H9 (cell line): ENCODE measurements at regions not wholly inside any gene's neighbourhood (a gene's known extent, or its start where the extent isn't known, plus 50 kb on each side); places are given as distances from the start of the nearest gene placed in this dataset.

Experiments used
- DNase-seq: peaks from one replicate; pipeline ENCODE4 v3.0.0-alpha.2; 2017
- H2AFZ ChIP-seq: one replicate; pipeline ENCODE4 v1.6.1; 2013; ENCODE audit warnings: mild to moderate bottlenecking, low read length, control low read depth, moderate library complexity
- H2AK5ac ChIP-seq: 2 replicates; pipeline ENCODE4 v1.6.1; 2013; ENCODE audit warnings: low read length, control low read depth, mixed read lengths; ENCODE audit not compliant: insufficient read length
- H2BK120ac ChIP-seq: one replicate; pipeline ENCODE4 v1.6.1; 2013; ENCODE audit warnings: low read depth, mild to moderate bottlenecking, low read length, control low read depth, inconsistent platforms; ENCODE audit not compliant: poor library complexity, severe bottlenecking
- H2BK12ac ChIP-seq: 2 replicates; pipeline ENCODE4 v1.6.1; 2013; ENCODE audit warnings: low read length, control low read depth, mixed read lengths, low read depth; ENCODE audit not compliant: insufficient read length
- H2BK15ac ChIP-seq: 2 replicates; pipeline ENCODE4 v1.6.1; 2013; ENCODE audit warnings: low read depth, low read length, control low read depth
- H2BK20ac ChIP-seq: one replicate; pipeline ENCODE4 v1.6.1; 2013; ENCODE audit warnings: low read depth, mild to moderate bottlenecking, low read length, control low read depth, inconsistent platforms; ENCODE audit not compliant: poor library complexity, severe bottlenecking
- H2BK5ac ChIP-seq: 2 replicates; pipeline ENCODE4 v1.6.1; 2013; ENCODE audit warnings: low read length, control low read depth, mixed read lengths; ENCODE audit not compliant: insufficient read length
- H3K14ac ChIP-seq: 2 replicates; pipeline ENCODE4 v1.6.1; 2013; ENCODE audit warnings: low read length, control low read depth; ENCODE audit not compliant: insufficient read depth
- H3K18ac ChIP-seq: 2 replicates; pipeline ENCODE4 v1.6.1; 2013; ENCODE audit warnings: low read depth, mild to moderate bottlenecking, mixed read lengths, low read length, control low read depth; ENCODE audit not compliant: insufficient read length
- H3K23ac ChIP-seq: 2 replicates; pipeline ENCODE4 v1.6.1; 2013; ENCODE audit warnings: low read length, control low read depth, mixed read lengths, low read depth; ENCODE audit not compliant: insufficient read length
- H3K23me2 ChIP-seq: 2 replicates; pipeline ENCODE4 v1.6.1; 2013; ENCODE audit warnings: low read depth, mild to moderate bottlenecking, mixed read lengths, low read length, control low read depth; ENCODE audit not compliant: insufficient read length, poor library complexity, severe bottlenecking
- H3K27ac ChIP-seq: 2 replicates; pipeline ENCODE4 v1.5.1; 2013; ENCODE audit warnings: low read length, control low read depth, mixed read lengths, low read depth; ENCODE audit not compliant: insufficient read length
- H3K27me3 ChIP-seq: 2 replicates; pipeline ENCODE4 v1.6.1; 2013; ENCODE audit warnings: low read length, control low read depth, inconsistent platforms; ENCODE audit not compliant: insufficient read depth
- H3K4ac ChIP-seq: 2 replicates; pipeline ENCODE4 v1.6.1; 2013; ENCODE audit warnings: low read depth, mild to moderate bottlenecking, control low read depth, inconsistent platforms, low read length, moderate library complexity
- H3K4me1 ChIP-seq: 2 replicates; pipeline ENCODE4 v1.6.1; 2013; ENCODE audit warnings: low read length, control low read depth, inconsistent platforms; ENCODE audit not compliant: insufficient read depth
- H3K4me2 ChIP-seq: 2 replicates; pipeline ENCODE4 v1.6.1; 2013; ENCODE audit warnings: low read length, control low read depth, mixed read lengths; ENCODE audit not compliant: insufficient read length, insufficient read depth
- H3K56ac ChIP-seq: 2 replicates; pipeline ENCODE4 v1.6.1; 2013; ENCODE audit warnings: low read depth, mild to moderate bottlenecking, mixed read lengths, low read length, control low read depth; ENCODE audit not compliant: insufficient read length
- H3K79me1 ChIP-seq: 2 replicates; pipeline ENCODE4 v1.6.1; 2013; ENCODE audit warnings: low read depth, mild to moderate bottlenecking, moderate library complexity, low read length, control low read depth, inconsistent platforms; ENCODE audit not compliant: insufficient read depth, poor library complexity, severe bottlenecking
- H3K79me2 ChIP-seq: 2 replicates; pipeline ENCODE4 v1.6.1; 2013; ENCODE audit warnings: low read length, control low read depth, inconsistent platforms; ENCODE audit not compliant: insufficient read depth
- H3K9ac ChIP-seq: 2 replicates; pipeline ENCODE4 v1.6.1; 2013; ENCODE audit warnings: low read length, control low read depth, mixed read lengths; ENCODE audit not compliant: insufficient read length; ENCODE audit errors: extremely low read depth
- H3K9me3 ChIP-seq: one replicate; pipeline ENCODE4 v1.6.1; 2013; ENCODE audit warnings: low read depth, low read length, inconsistent platforms; ENCODE audit not compliant: control insufficient read depth
- H3T11ph ChIP-seq: one replicate; pipeline ENCODE4 v1.6.1; 2013; ENCODE audit warnings: mild to moderate bottlenecking, low read length, control low read depth, inconsistent platforms
- H4K20me1 ChIP-seq: one replicate; pipeline ENCODE4 v1.6.1; 2013; ENCODE audit not compliant: control insufficient read depth, insufficient read length, insufficient read depth
- H4K5ac ChIP-seq: 2 replicates; pipeline ENCODE4 v1.6.1; 2013; ENCODE audit warnings: low read depth, mild to moderate bottlenecking, mixed read lengths, low read length, control low read depth; ENCODE audit not compliant: insufficient read length
- H4K8ac ChIP-seq: replicated peaks from 2 replicates; pipeline ENCODE4 v1.6.1; 2013; ENCODE audit warnings: low read length, control low read depth, mixed read lengths, low read depth; ENCODE audit not compliant: insufficient read length
- H4K91ac ChIP-seq: 2 replicates; pipeline ENCODE4 v1.6.1; 2013; ENCODE audit warnings: low read depth, mild to moderate bottlenecking, moderate library complexity, mixed read lengths, low read length, control low read depth; ENCODE audit not compliant: insufficient read length
- H3K27ac Mint-ChIP-seq, 3 experiments: 2 replicates in 2 of 3; 3 replicates in 1 of 3; pipeline ENCODE4 v1.8.0; 2020 to 2021; ENCODE audit warnings: mixed read lengths in 3 of 3, mild to moderate bottlenecking in 1 of 3, moderate library complexity in 1 of 3
- H3K27me3 Mint-ChIP-seq: 2 replicates; pipeline ENCODE4 v1.8.0; 2021; ENCODE audit warnings: low read depth, mild to moderate bottlenecking, moderate library complexity, mixed read lengths
- H3K36me3 Mint-ChIP-seq, 3 experiments: 2 replicates in 2 of 3; 3 replicates in 1 of 3; pipeline ENCODE4 v1.8.0; 2020 to 2021; ENCODE audit warnings: low read depth in 3 of 3, mixed read lengths in 3 of 3; ENCODE audit not compliant: insufficient read depth in 1 of 3
- H3K4me1 Mint-ChIP-seq, 2 experiments: 2 replicates each; pipeline ENCODE4 v1.8.0; 2020; ENCODE audit warnings: mixed read lengths in 2 of 2
- H3K4me3 Mint-ChIP-seq, 2 experiments: 2 replicates in 1 of 2; 3 replicates in 1 of 2; pipeline ENCODE4 v1.8.0; 2020 to 2021; ENCODE audit warnings: mild to moderate bottlenecking in 2 of 2, mixed read lengths in 2 of 2, moderate library complexity in 1 of 2
- H3K9me3 Mint-ChIP-seq, 2 experiments: 2 replicates in 1 of 2; 3 replicates in 1 of 2; pipeline ENCODE4 v1.8.0; 2020; ENCODE audit warnings: mild to moderate bottlenecking in 2 of 2, mixed read lengths in 2 of 2, moderate library complexity in 1 of 2
- WGBS: extraction: QIAGEN DNeasy Blood & Tissue Kit; methylation state at CpG from one replicate; pipeline ENCODE4 v1.1.7; 2013; ENCODE audit warnings: missing lambda C conversion rate, low lambda C conversion rate, mixed read lengths; ENCODE audit not compliant: insufficient read length; ENCODE audit errors: extremely low coverage; 5-methylcytosine and 5-hydroxymethylcytosine counted together
- TF ChIP-seq, protein P1 (sequence below): fragments of 200-600 bp; sonication (generic); conservative IDR thresholded peaks from 3 replicates; pipeline ENCODE4 v1.8.0; 2021; ENCODE audit warnings: antibody characterized with exemption, mild to moderate bottlenecking

DNA sequence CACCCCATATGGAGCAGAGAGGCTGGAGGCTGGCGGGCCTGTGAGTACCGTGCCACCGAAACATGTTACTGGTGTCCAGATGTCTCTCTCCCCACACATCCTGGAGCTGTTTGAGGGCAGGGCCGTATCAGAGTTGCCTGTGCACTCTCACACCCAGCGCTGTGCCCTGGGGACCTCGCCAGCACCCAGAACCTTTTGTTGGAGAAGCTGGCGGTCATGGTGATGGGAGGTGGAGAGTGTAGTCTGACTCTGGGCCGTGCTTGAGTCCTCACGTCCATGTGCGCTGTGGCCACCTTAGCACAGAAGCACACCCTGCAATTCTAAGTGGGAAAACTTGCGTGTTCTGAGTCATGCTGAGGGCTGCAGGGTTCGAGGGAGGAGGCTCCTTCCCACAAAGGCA lies 259.2 kb downstream of the NDUFA10 start:
- Histone ChIP-seq H4K8ac (no peak overlapping the region), H2BK5ac (no peak overlapping the region), H3K9me3 (no peaks in the 10 kb centered on the region), H3K9ac (no peak overlapping the region), H4K5ac (no peak overlapping the region), H2AFZ (no peak overlapping the region), H2BK20ac (no peak overlapping the region), H3K79me2 (no peaks in the 10 kb centered on the region), H3K18ac (no peak overlapping the region), H3K79me1 (no peaks in the 10 kb centered on the region), H4K20me1 (no peaks in the 10 kb centered on the region), H2AK5ac (no peak overlapping the region), H4K91ac (no peak overlapping the region), H3T11ph (no peak overlapping the region), H3K14ac (no peak overlapping the region), H2BK12ac (no peak overlapping the region), H3K56ac (no peak overlapping the region), H3K4me1 (no peaks in the 10 kb centered on the region), H3K23me2 (no peaks in the 10 kb centered on the region), H2BK15ac (no peak overlapping the region), H3K27me3 (no peaks in the 10 kb centered on the region), H3K27ac (no peak overlapping the region), H3K4ac (no peak overlapping the region), H3K4me2 (no peak overlapping the region), H2BK120ac (no peak overlapping the region), H3K23ac (no peak overlapping the region)
- H3K27me3 Mint-ChIP-seq = peaks cover 13% of the 10 kb centered on the region
- no CpG with 5 or more reads among the region's 12 CpGs for WGBS
- H3K4me1 Mint-ChIP-seq = no peaks in the 10 kb centered on the region
- peaks cover 0 to 4% of the 10 kb centered on the region in 2 experiments; a peak in 2 of 5 replicates for H3K9me3 Mint-ChIP-seq
- DNase-seq = no peak
- no peak overlapping the region for H3K4me3 Mint-ChIP-seq
- no peak overlapping the region for H3K27ac Mint-ChIP-seq
- no peaks in the 10 kb centered on the region; a peak in 1 of 7 replicates for H3K36me3 Mint-ChIP-seq
- TF ChIP-seq, protein P1, sequence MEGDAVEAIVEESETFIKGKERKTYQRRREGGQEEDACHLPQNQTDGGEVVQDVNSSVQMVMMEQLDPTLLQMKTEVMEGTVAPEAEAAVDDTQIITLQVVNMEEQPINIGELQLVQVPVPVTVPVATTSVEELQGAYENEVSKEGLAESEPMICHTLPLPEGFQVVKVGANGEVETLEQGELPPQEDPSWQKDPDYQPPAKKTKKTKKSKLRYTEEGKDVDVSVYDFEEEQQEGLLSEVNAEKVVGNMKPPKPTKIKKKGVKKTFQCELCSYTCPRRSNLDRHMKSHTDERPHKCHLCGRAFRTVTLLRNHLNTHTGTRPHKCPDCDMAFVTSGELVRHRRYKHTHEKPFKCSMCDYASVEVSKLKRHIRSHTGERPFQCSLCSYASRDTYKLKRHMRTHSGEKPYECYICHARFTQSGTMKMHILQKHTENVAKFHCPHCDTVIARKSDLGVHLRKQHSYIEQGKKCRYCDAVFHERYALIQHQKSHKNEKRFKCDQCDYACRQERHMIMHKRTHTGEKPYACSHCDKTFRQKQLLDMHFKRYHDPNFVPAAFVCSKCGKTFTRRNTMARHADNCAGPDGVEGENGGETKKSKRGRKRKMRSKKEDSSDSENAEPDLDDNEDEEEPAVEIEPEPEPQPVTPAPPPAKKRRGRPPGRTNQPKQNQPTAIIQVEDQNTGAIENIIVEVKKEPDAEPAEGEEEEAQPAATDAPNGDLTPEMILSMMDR = no peak
